ENCODE measurements at regions not wholly inside any gene's neighbourhood (a gene's known extent, or its start where the extent isn't known, plus 50 kb on each side); places are given as distances from the start of the nearest gene placed in this dataset.

DNA sequence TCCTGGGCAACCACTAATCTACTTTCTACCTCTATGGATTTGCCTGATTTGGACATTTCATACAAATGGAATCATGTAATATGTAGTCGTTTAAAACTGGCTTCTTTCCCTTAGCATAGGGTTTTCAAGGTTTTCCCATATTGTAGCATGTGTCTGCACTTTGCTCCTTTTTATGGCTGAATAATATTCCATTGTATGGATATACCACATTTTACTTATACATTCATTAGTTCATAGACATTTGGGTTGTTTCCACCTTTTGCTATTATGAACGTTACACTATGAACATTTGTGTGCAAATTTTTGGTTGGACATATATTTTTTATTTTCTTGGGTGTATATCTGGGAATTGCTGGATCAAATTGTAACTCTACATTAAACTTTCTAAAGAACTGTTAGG, 600.4 kb upstream of the NOX3 start:
- Histone ChIP-seq H3K4me3 (ENCODE audit: insufficient read depth in 1 of 2, low read depth in 1 of 2, low read length in 2 of 2) (no peak overlapping the region), H3K4me2 (ENCODE audit: low read length, poor library complexity, severe bottlenecking) (no peak overlapping the region)

DNA sequence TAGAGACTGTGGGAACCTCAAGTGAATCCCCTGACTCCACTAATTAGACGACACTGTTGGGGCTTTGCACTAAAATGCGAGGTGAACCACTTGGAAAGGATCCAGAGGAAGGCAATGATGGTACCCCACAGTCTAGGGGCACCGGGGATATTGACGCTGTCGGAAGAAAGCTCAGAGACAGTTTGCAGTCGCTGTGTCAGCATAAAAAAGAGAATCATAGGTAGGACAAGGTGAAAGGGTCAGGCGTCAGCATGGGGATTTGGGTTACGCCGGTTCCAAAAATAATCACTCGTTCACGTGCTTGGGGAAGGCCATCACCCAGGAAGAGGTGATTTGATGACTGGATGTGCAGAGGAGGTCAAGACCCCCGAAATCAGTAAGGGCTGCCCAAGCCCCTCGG, 598.0 kb upstream of the NOX3 start:
- Histone ChIP-seq H4K8ac (ENCODE audit: low read length) (no peak overlapping the region), H3K14ac (ENCODE audit: low read length in 2 of 2) (no peak overlapping the region), H3K18ac (ENCODE audit: low read depth in 1 of 2, low read length in 2 of 2) (no peak overlapping the region), H2BK15ac (ENCODE audit: low read depth, poor library complexity, severe bottlenecking) (no peak overlapping the region), H3K27me3 (ENCODE audit: control insufficient read depth in 1 of 2, insufficient read depth in 1 of 2, low read length in 2 of 2) (no peaks in the 10 kb centered on the region), H2AFZ (ENCODE audit: low read depth, low read length) (no peak overlapping the region), H3K4me2 (ENCODE audit: low read length, poor library complexity, severe bottlenecking) (no peak overlapping the region), H3K4ac (ENCODE audit: low read depth in 1 of 2, low read length in 2 of 2) (no peak overlapping the region), H2BK120ac (ENCODE audit: low read depth, low read length) (no peak overlapping the region), H3K9ac (ENCODE audit: low read length) (no peak overlapping the region), H3K27ac (ENCODE audit: low read length, poor library complexity, severe bottlenecking) (no peak overlapping the region), H4K91ac (ENCODE audit: low read length) (no peak overlapping the region), H3K4me1 (ENCODE audit: control insufficient read depth, insufficient read depth, low read depth, low read length) (no peaks in the 10 kb centered on the region), H3K4me3 (ENCODE audit: insufficient read depth in 1 of 2, low read depth in 1 of 2, low read length in 2 of 2) (no peak overlapping the region), H3K79me1 (replicated peaks; ENCODE audit: low read length, poor library complexity, severe bottlenecking) (no peaks in the 10 kb centered on the region), H2AK5ac (ENCODE audit: low read length, severe bottlenecking) (no peak overlapping the region), H2BK12ac (ENCODE audit: low read length in 2 of 2) (no peak overlapping the region), H3K9me3 (ENCODE audit: control insufficient read depth, low read length) (peaks cover 27% of the 10 kb centered on the region), H3K23ac (ENCODE audit: low read length in 2 of 2) (no peak overlapping the region), H3K36me3 (ENCODE audit: control insufficient read depth in 1 of 2, insufficient read depth in 2 of 2, low read depth in 1 of 2, low read length in 2 of 2) (no peaks in the 10 kb centered on the region), H2BK5ac (ENCODE audit: low read depth, low read length, poor library complexity, severe bottlenecking) (no peak overlapping the region)
- no peak for DNase-seq
- WGBS = 96% methylated on average over 13 of the region's 13 CpGs

More for the DNA sequence above, 600.4 kb upstream of the NOX3 start:
- no peak overlapping the region for H2AFZ ChIP-seq (ENCODE audit: low read depth, low read length)
- no peak overlapping the region for H3K14ac ChIP-seq (ENCODE audit: low read length in 2 of 2)
- no peak overlapping the region for H3K23ac ChIP-seq (ENCODE audit: low read length in 2 of 2)
- H4K91ac ChIP-seq (ENCODE audit: low read length) = no peak overlapping the region
- no peak overlapping the region for H2BK5ac ChIP-seq (ENCODE audit: low read depth, low read length, poor library complexity, severe bottlenecking)
- H3K36me3 ChIP-seq (ENCODE audit: control insufficient read depth in 1 of 2, insufficient read depth in 2 of 2, low read depth in 1 of 2, low read length in 2 of 2) = no peaks in the 10 kb centered on the region
- H4K8ac ChIP-seq (ENCODE audit: low read length) = no peak overlapping the region
- H3K27ac ChIP-seq (ENCODE audit: low read length, poor library complexity, severe bottlenecking) = no peak overlapping the region
- H3K9me3 ChIP-seq (ENCODE audit: control insufficient read depth, low read length) = peaks cover 25% of the 10 kb centered on the region
- no peak overlapping the region for H2BK120ac ChIP-seq (ENCODE audit: low read depth, low read length)
- no peak overlapping the region for H3K9ac ChIP-seq (ENCODE audit: low read length)
- no peaks in the 10 kb centered on the region for H3K4me1 ChIP-seq (ENCODE audit: control insufficient read depth, insufficient read depth, low read depth, low read length)
- no peak overlapping the region for H3K18ac ChIP-seq (ENCODE audit: low read depth in 1 of 2, low read length in 2 of 2)
- no peak overlapping the region for H3K4ac ChIP-seq (ENCODE audit: low read depth in 1 of 2, low read length in 2 of 2)
- H2BK15ac ChIP-seq (ENCODE audit: low read depth, poor library complexity, severe bottlenecking) = no peak overlapping the region
- no peak overlapping the region for H2BK12ac ChIP-seq (ENCODE audit: low read length in 2 of 2)
- no CpG with 5 or more reads among the region's 2 CpGs for WGBS
- no peak for DNase-seq
- no peaks in the 10 kb centered on the region for H3K27me3 ChIP-seq (ENCODE audit: control insufficient read depth in 1 of 2, insufficient read depth in 1 of 2, low read length in 2 of 2)
- H2AK5ac ChIP-seq (ENCODE audit: low read length, severe bottlenecking) = no peak overlapping the region
- no peaks in the 10 kb centered on the region for H3K79me1 ChIP-seq (replicated peaks; ENCODE audit: low read length, poor library complexity, severe bottlenecking)

DNA sequence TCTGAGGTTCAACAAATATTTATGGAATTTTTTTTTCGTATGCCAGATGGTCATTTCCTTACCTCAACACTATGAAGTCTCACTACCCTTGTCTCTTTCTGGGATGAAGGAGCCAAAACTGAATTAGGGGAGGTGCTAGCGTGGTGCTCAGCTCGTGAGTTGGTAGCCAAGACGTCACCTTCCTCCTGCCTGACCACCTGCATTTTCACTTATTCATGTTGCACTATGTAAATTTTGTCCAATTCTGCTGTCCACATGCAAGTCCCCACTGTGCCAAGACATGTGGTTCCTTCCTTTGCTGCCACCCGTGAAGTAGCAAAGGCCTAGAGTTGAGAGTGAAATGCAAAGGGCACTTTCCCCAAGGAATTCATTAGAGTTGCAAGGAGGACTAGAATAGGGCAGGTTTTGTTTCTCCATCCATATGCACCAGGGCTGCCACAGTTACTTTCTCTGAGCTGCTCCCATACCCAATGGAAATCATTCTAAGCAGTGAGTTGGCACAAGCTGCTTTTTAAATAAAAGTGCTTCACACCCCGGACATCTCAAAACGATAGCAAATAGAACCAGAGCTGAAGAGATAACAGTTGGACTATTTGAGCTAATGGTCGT, 591.3 kb upstream of the NOX3 start:
- no peak for DNase-seq
- 89% methylated on average over 4 of the region's 8 CpGs for WGBS
- H3K18ac ChIP-seq (ENCODE audit: low read depth in 1 of 2, low read length in 2 of 2) = no peak overlapping the region
- H3K79me1 ChIP-seq (replicated peaks; ENCODE audit: low read length, poor library complexity, severe bottlenecking) = no peaks in the 10 kb centered on the region
- H3K4me2 ChIP-seq (ENCODE audit: low read length, poor library complexity, severe bottlenecking) = no peak overlapping the region
- H3K14ac ChIP-seq (ENCODE audit: low read length in 2 of 2) = no peak overlapping the region
- no peak overlapping the region for H2AFZ ChIP-seq (ENCODE audit: low read depth, low read length)
- no peaks in the 10 kb centered on the region for H3K27me3 ChIP-seq (ENCODE audit: control insufficient read depth in 1 of 2, insufficient read depth in 1 of 2, low read length in 2 of 2)
- H3K27ac ChIP-seq (ENCODE audit: low read length, poor library complexity, severe bottlenecking) = no peak overlapping the region
- H2BK12ac ChIP-seq (ENCODE audit: low read length in 2 of 2) = no peak overlapping the region
- no peak overlapping the region for H3K23ac ChIP-seq (ENCODE audit: low read length in 2 of 2)
- H2AK5ac ChIP-seq (ENCODE audit: low read length, severe bottlenecking) = no peak overlapping the region
- H4K8ac ChIP-seq (ENCODE audit: low read length) = no peak overlapping the region
- H2BK15ac ChIP-seq (ENCODE audit: low read depth, poor library complexity, severe bottlenecking) = no peak overlapping the region
- no peaks in the 10 kb centered on the region for H3K4me1 ChIP-seq (ENCODE audit: control insufficient read depth, insufficient read depth, low read depth, low read length)
- no peak overlapping the region for H2BK120ac ChIP-seq (ENCODE audit: low read depth, low read length)
- no peaks in the 10 kb centered on the region for H3K36me3 ChIP-seq (ENCODE audit: control insufficient read depth in 1 of 2, insufficient read depth in 2 of 2, low read depth in 1 of 2, low read length in 2 of 2)
- H3K4ac ChIP-seq (ENCODE audit: low read depth in 1 of 2, low read length in 2 of 2) = no peak overlapping the region
- no peak overlapping the region for H2BK5ac ChIP-seq (ENCODE audit: low read depth, low read length, poor library complexity, severe bottlenecking)
- H4K91ac ChIP-seq (ENCODE audit: low read length) = peak overlapping the region; percentile 5
- H3K9ac ChIP-seq (ENCODE audit: low read length) = no peak overlapping the region
- H3K4me3 ChIP-seq (ENCODE audit: insufficient read depth in 1 of 2, low read depth in 1 of 2, low read length in 2 of 2) = no peak overlapping the region
- H3K9me3 ChIP-seq (ENCODE audit: control insufficient read depth, low read length) = peaks cover 20% of the 10 kb centered on the region

DNA sequence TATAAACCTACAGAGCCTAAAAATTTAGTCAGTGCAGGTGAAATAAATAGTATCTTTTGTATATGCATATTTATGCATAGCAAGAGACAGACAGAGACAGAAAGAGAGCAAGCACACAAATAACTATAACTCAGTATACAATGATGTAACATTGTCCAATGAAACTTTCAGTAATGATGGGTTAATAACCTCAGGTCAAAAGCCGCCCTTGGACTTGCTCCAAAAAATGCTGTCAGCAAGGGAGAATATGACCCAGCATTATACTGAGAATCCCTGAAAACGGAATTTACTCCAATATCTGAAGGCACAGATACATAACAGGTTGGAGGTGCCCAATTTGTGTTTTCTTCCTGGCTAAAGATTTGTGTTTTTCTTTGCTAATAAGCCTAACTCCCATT, 590.6 kb upstream of the NOX3 start:
- H3K14ac ChIP-seq (ENCODE audit: low read length in 2 of 2) = no peak overlapping the region
- 76% methylated on average over 2 of the region's 2 CpGs for WGBS
- H2BK15ac ChIP-seq (ENCODE audit: low read depth, poor library complexity, severe bottlenecking) = no peak overlapping the region
- no peaks in the 10 kb centered on the region for H3K27me3 ChIP-seq (ENCODE audit: control insufficient read depth in 1 of 2, insufficient read depth in 1 of 2, low read length in 2 of 2)
- H2BK5ac ChIP-seq (ENCODE audit: low read depth, low read length, poor library complexity, severe bottlenecking) = no peak overlapping the region
- H2BK120ac ChIP-seq (ENCODE audit: low read depth, low read length) = no peak overlapping the region
- H3K79me1 ChIP-seq (replicated peaks; ENCODE audit: low read length, poor library complexity, severe bottlenecking) = no peaks in the 10 kb centered on the region
- no peak overlapping the region for H3K18ac ChIP-seq (ENCODE audit: low read depth in 1 of 2, low read length in 2 of 2)
- no peak overlapping the region for H3K9ac ChIP-seq (ENCODE audit: low read length)
- no peak overlapping the region for H2BK12ac ChIP-seq (ENCODE audit: low read length in 2 of 2)
- H3K27ac ChIP-seq (ENCODE audit: low read length, poor library complexity, severe bottlenecking) = no peak overlapping the region
- no peak overlapping the region for H4K91ac ChIP-seq (ENCODE audit: low read length)
- no peaks in the 10 kb centered on the region for H3K36me3 ChIP-seq (ENCODE audit: control insufficient read depth in 1 of 2, insufficient read depth in 2 of 2, low read depth in 1 of 2, low read length in 2 of 2)
- no peak overlapping the region for H3K4ac ChIP-seq (ENCODE audit: low read depth in 1 of 2, low read length in 2 of 2)
- H2AFZ ChIP-seq (ENCODE audit: low read depth, low read length) = no peak overlapping the region
- H2AK5ac ChIP-seq (ENCODE audit: low read length, severe bottlenecking) = no peak overlapping the region
- H3K4me3 ChIP-seq (ENCODE audit: insufficient read depth in 1 of 2, low read depth in 1 of 2, low read length in 2 of 2) = no peak overlapping the region
- no peak overlapping the region for H3K4me2 ChIP-seq (ENCODE audit: low read length, poor library complexity, severe bottlenecking)
- H4K8ac ChIP-seq (ENCODE audit: low read length) = no peak overlapping the region
- no peak for DNase-seq
- H3K4me1 ChIP-seq (ENCODE audit: control insufficient read depth, insufficient read depth, low read depth, low read length) = no peaks in the 10 kb centered on the region
- H3K23ac ChIP-seq (ENCODE audit: low read length in 2 of 2) = no peak overlapping the region
- peaks cover 17% of the 10 kb centered on the region for H3K9me3 ChIP-seq (ENCODE audit: control insufficient read depth, low read length)
